Transverse colon (tissue), 3 donors: ENCODE measurements at regions not wholly inside any gene's neighbourhood (a gene's known extent, or its start where the extent isn't known, plus 50 kb on each side); places are given as distances from the start of the nearest gene placed in this dataset.

Experiments used
- CTCF ChIP-seq, 5 experiments: fragments of 200-600 bp in 3 of 5; fragments of 450-650 bp in 2 of 5; sonication (generic) in 3 of 5; IDR thresholded peaks; 1 replicate in 2 of 5; 2 replicates in 3 of 5; pipeline ENCODE4 v1.5.1; 2016 to 2017; ENCODE audit warnings: antibody characterized with exemption in 5 of 5, inconsistent platforms in 3 of 5, mild to moderate bottlenecking in 2 of 5, moderate library complexity in 1 of 5
- EP300 ChIP-seq: sonication (generic); formaldehyde crosslinking; IDR thresholded peaks from one replicate; pipeline ENCODE4 v1.6.1; 2017; ENCODE audit warnings: antibody characterized with exemption, low read depth
- POLR2A ChIP-seq: fragments of 450-650 bp; IDR thresholded peaks from one replicate; pipeline ENCODE4 v1.6.1; 2016; ENCODE audit warnings: antibody characterized with exemption, mild to moderate bottlenecking, moderate library complexity

DNA sequence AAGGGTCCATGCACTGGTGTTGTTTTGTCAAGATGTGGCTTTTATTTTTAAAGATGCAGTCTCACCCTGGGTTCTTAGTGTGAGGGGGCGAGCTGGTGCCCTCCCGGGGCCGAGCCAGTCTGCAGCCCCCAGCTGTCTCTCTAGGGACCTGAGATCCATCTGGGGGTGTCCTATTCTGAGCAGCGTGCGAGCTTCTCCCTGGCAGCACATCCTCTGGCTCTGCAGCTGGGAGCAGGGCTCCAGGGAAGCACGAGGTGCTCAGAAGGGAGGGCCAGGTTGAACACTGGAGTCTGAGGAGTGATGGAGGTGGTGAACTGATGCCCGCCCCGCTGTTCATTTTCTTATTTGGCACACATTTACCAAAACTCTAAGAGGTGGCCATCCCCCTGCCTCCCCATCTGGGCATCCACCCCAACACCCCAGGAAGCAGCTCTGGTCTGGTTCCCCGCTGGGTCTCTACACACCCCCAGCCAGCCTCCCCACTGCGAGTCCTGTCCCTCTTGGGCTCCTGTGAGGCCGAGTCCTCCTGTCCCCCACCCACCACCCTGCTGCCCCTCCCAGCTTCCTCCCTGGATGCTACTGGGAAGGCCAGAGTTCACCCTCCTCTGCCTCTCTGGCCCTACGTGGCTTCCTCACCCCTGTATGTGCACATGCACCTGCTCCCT, 956.4 kb downstream of the BRD1 start:
- TF ChIP-seq EP300 (no peak), POLR2A (no peak), CTCF (IDR thresholded peaks at IDR 0.05) (no peak)
